IPS-20b (cell line): ENCODE measurements at regions not wholly inside any gene's neighbourhood (a gene's known extent, or its start where the extent isn't known, plus 50 kb on each side); places are given as distances from the start of the nearest gene placed in this dataset.
"Not testable (repeated sequence)": the region's sequence is repeated elsewhere in the genome, so short reads cannot be mapped to it uniquely, and the experiment has no call there.

Experiments
- H3K27ac ChIP-seq: one replicate; pipeline ENCODE4 v1.5.1; 2013; ENCODE audit warnings: low read length
- H3K27me3 ChIP-seq: 2 replicates; pipeline ENCODE4 v1.6.1; 2013; ENCODE audit warnings: mild to moderate bottlenecking, low read length, inconsistent platforms; ENCODE audit not compliant: insufficient read depth
- H3K36me3 ChIP-seq: 2 replicates; pipeline ENCODE4 v1.6.1; 2013; ENCODE audit warnings: low read depth, mild to moderate bottlenecking, inconsistent platforms, low read length, moderate library complexity; ENCODE audit not compliant: insufficient read depth
- H3K4me1 ChIP-seq: 2 replicates; pipeline ENCODE4 v1.6.1; 2013; ENCODE audit warnings: mild to moderate bottlenecking, control low read depth, inconsistent platforms, low read length, moderate library complexity; ENCODE audit not compliant: insufficient read depth
- H3K4me3 ChIP-seq: 2 replicates; pipeline ENCODE4 v1.5.1; 2013; ENCODE audit warnings: mild to moderate bottlenecking, low read length, inconsistent platforms
- H3K9ac ChIP-seq: 2 replicates; pipeline ENCODE4 v1.6.1; 2013; ENCODE audit warnings: low read depth, mild to moderate bottlenecking, inconsistent platforms, low read length, moderate library complexity
- H3K9me3 ChIP-seq: 2 replicates; pipeline ENCODE4 v1.6.1; 2013; ENCODE audit warnings: mild to moderate bottlenecking, low read depth, low read length, inconsistent platforms; ENCODE audit not compliant: insufficient read depth

- no peaks in the 10 kb centered on the region for H3K27me3 ChIP-seq
- H3K9ac ChIP-seq, result no peak overlapping the region
- no peaks in the 10 kb centered on the region for H3K4me1 ChIP-seq
- no peak overlapping the region for H3K27ac ChIP-seq
- no peak overlapping the region for H3K4me3 ChIP-seq
- H3K36me3 ChIP-seq, result no peaks in the 10 kb centered on the region
- H3K9me3 ChIP-seq, result no peaks in the 10 kb centered on the region
Observed at GRCh38 chr5:15365070-15365469, 134.9 kb upstream of the FBXL7 start.

DNA sequence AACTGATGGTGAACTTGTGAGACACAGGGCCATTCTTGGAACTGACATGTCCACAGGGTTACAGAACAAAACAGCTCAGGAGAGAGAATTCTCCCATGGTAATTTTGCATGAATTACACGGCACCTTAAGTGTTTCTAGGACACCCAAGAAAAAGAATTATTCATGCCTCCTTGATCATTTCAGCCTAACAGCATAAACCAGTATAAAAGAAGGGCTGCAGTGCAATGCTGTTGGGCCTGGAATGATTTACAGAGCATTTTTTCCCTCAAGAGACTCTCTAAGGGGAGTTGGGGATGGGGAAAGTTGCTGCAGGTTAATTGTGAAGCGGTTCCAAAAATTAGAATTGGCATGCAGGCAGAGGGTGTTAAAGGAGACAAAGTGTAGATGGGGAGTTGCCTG is 136.4 kb upstream of the FBXL7 start:
- no peaks in the 10 kb centered on the region for H3K9me3 ChIP-seq
- no peaks in the 10 kb centered on the region for H3K27me3 ChIP-seq
- no peaks in the 10 kb centered on the region for H3K4me1 ChIP-seq
- no peak overlapping the region for H3K4me3 ChIP-seq
- no peaks in the 10 kb centered on the region for H3K36me3 ChIP-seq
- H3K27ac ChIP-seq, result no peak overlapping the region
- H3K9ac ChIP-seq, result no peak overlapping the region

DNA sequence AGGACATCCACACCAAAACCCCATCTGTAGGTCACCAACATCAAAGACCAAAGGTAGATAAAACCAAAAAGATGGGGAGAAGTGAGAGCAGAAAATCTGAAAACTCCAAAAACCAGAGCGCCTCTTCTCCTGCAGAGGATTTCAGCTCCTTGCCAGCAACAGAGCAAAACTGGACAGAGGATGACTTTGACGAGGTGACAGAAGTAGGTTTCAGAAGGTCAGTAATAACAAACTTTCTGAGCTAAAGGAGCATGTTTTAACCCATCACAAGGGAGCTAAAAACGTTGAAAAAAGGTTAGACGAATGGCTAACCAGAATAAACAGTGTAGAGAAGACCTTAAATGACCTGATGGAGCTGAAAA is 142.9 kb upstream of the FBXL7 start:
- H3K9ac ChIP-seq, result not testable (repeated sequence)

GRCh38 chr5:15356308-15357091 is 143.5 kb upstream of the FBXL7 start:
- H3K4me3 ChIP-seq, H3K9ac ChIP-seq, H3K9me3 ChIP-seq, H3K4me1 ChIP-seq, H3K36me3 ChIP-seq, H3K27me3 ChIP-seq, H3K27ac ChIP-seq: not testable (repeated sequence)

More for the DNA sequence above, 142.9 kb upstream of the FBXL7 start:
- not testable (repeated sequence) for H3K27me3 ChIP-seq, H3K9me3 ChIP-seq, H3K4me1 ChIP-seq, H3K36me3 ChIP-seq, H3K4me3 ChIP-seq, H3K27ac ChIP-seq

DNA sequence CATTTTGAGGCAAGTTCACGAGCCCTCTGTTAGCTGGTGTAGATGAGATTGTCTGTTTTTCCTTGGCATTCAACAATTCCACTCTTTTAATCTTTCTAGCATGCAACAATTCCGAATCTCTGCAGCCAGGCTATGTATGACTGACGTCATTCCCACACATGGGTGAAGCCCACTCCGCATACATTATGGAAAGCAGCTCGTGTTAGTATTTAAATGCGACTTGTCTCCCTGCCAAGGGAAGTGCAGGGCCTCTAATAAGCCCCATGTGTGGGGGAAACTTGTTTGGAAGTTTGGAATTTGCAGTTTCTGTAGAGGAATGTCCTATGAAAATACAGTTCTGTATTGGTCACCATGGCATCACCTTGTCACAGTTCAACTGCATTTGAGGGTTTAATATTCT is 146.0 kb upstream of the FBXL7 start:
- no peak overlapping the region for H3K9ac ChIP-seq
- peaks cover 8% of the 10 kb centered on the region; the same call in 1 of the 2 replicates for H3K4me1 ChIP-seq
- H3K9me3 ChIP-seq, result no peaks in the 10 kb centered on the region
- no peaks in the 10 kb centered on the region for H3K27me3 ChIP-seq
- no peak overlapping the region for H3K27ac ChIP-seq
- H3K36me3 ChIP-seq, result no peaks in the 10 kb centered on the region
- no peak overlapping the region for H3K4me3 ChIP-seq

GRCh38 chr5:15353086-15353645 is 146.8 kb upstream of the FBXL7 start:
- Histone ChIP-seq H3K27me3 (no peaks in the 10 kb centered on the region), H3K9me3 (no peaks in the 10 kb centered on the region), H3K4me3 (no peak overlapping the region), H3K27ac (no peak overlapping the region), H3K4me1 (peaks cover 8% of the 10 kb centered on the region; the same call in 1 of the 2 replicates), H3K36me3 (no peaks in the 10 kb centered on the region), H3K9ac (no peak overlapping the region)

DNA sequence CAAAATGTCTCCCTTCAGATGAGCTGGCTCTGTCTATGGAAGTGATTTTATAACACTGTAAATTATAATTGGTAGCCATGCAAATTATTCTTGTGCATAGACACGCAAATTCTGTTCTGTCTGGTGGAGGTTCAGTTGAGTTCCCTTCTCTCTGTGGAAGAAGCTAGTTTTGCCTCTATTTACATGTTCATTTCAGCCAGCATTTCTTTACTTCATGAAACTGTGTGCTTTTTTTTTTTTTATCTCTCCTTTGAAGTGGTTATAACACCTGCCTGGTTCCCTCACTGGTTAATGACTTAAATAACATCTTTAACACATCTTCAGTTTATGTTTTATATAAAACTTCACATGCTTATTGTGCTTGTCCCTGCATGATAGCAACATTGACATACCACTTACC is 149.4 kb upstream of the FBXL7 start:
- no peaks in the 10 kb centered on the region for H3K27me3 ChIP-seq
- no peaks in the 10 kb centered on the region for H3K9me3 ChIP-seq
- H3K4me3 ChIP-seq, result no peak overlapping the region

DNA sequence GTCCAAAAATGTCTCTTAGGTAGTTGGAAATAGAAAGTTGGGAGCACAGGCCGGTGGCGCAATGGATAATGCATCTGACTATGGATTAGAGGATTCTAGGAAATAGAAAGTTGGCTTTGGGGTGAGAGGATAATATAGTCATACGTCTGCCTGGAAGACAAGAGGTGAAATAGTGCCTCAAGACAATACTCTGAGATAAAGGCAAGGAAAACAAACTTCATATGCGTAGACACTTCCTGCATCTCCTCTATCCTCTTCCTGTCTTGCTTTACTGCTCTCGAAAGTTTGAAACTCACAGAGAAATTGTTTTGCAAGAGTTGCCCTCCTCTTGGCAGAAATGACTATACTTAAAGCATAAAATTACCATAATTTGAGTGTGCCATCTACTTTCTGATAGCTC is 153.2 kb upstream of the FBXL7 start:
- Histone ChIP-seq H3K36me3 (no peaks in the 10 kb centered on the region), H3K27ac (no peak overlapping the region), H3K27me3 (no peaks in the 10 kb centered on the region), H3K4me3 (no peak overlapping the region), H3K9ac (no peak overlapping the region), H3K9me3 (no peaks in the 10 kb centered on the region), H3K4me1 (no peaks in the 10 kb centered on the region)

More for the DNA sequence above, 149.4 kb upstream of the FBXL7 start:
- Histone ChIP-seq H3K36me3 (no peaks in the 10 kb centered on the region), H3K4me1 (peaks cover 8% of the 10 kb centered on the region; the same call in 1 of the 2 replicates), H3K27ac (no peak overlapping the region), H3K9ac (no peak overlapping the region)

DNA sequence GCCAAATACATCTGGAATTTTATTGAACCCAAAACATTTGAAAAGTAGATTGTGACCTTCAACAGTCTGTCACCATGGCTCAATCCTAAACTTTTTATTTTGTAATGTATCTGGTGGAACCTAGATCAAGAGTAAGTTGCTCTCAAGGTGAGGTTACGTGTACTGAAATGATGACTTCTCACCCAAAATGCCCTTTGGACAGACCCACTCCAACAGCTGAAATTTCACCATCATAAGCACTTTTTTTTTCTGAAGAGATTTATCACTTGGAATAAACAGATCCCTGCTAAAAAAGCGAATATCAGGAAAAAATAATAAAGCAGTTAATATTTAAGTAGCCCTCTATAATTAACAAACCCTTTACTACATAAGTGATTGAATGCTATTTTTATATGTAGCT is 155.0 kb upstream of the FBXL7 start:
- Histone ChIP-seq H3K4me3 (no peak overlapping the region), H3K36me3 (no peaks in the 10 kb centered on the region), H3K27ac (no peak overlapping the region), H3K9me3 (no peaks in the 10 kb centered on the region), H3K4me1 (no peaks in the 10 kb centered on the region), H3K9ac (no peak overlapping the region), H3K27me3 (no peaks in the 10 kb centered on the region)

- H3K36me3 ChIP-seq, result no peaks in the 10 kb centered on the region
- no peak overlapping the region for H3K9ac ChIP-seq
- H3K9me3 ChIP-seq, result no peaks in the 10 kb centered on the region
- no peak overlapping the region for H3K27ac ChIP-seq
- H3K27me3 ChIP-seq, result no peaks in the 10 kb centered on the region
- H3K4me3 ChIP-seq, result no peak overlapping the region
- H3K4me1 ChIP-seq, result no peaks in the 10 kb centered on the region
Observed at GRCh38 chr5:15338546-15338945, 161.4 kb upstream of the FBXL7 start.

- no peak overlapping the region for H3K4me3 ChIP-seq
- no peak overlapping the region for H3K9ac ChIP-seq
- no peaks in the 10 kb centered on the region for H3K27me3 ChIP-seq
- no peak overlapping the region for H3K27ac ChIP-seq
- no peaks in the 10 kb centered on the region for H3K9me3 ChIP-seq
- no peaks in the 10 kb centered on the region for H3K4me1 ChIP-seq
- H3K36me3 ChIP-seq, result no peaks in the 10 kb centered on the region
Observed at GRCh38 chr5:15334551-15335266, 165.3 kb upstream of the FBXL7 start.

DNA sequence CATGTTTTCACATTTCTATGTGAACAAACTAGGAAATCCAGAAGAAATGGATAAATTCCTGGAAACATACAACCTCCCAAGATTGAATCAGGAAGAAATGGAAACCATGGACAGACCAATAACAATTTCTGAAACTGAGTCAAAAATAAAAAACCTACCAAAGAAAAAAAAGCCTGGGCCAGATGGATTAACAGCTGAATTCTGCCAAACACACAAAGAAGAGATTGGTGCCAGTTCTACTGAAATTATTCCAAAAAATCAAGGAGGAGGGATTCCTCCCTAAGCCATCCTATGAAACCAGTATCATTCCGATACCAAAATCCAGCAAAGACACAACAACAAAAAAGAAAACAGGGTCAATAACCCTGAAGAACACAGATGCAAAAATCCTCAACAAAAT is 166.9 kb upstream of the FBXL7 start:
- no peak overlapping the region for H3K4me3 ChIP-seq
- H3K36me3 ChIP-seq, result no peaks in the 10 kb centered on the region
- H3K9me3 ChIP-seq, result no peaks in the 10 kb centered on the region
- H3K9ac ChIP-seq, result no peak overlapping the region
- no peaks in the 10 kb centered on the region for H3K27me3 ChIP-seq
- no peaks in the 10 kb centered on the region for H3K4me1 ChIP-seq
- H3K27ac ChIP-seq, result no peak overlapping the region
